ENCODE measurements at regions not wholly inside any gene's neighbourhood (a gene's known extent, or its start where the extent isn't known, plus 50 kb on each side); places are given as distances from the start of the nearest gene placed in this dataset.

DNA sequence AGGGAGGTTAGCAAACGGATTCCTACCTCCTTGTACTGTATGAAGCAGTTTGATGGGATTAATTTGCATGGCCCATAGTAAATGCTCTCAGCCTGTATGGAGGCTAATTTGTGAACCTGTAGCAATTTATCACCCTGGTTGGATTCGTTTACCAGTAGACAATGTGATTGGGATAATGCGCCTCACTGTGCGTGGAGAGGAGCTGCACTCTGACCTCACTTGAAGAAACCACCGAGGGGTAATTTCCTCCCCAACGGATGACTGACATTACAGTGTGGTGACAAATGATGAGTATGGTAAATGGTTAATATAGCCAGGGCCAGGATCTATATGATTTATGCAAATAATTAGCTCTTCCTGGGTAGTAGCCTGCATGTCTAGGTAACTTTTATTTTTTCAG lies 479.1 kb upstream of the RBFOX1 start:
- no peaks in the 10 kb centered on the region for H3K36me3 ChIP-seq (ENCODE audit: control insufficient read depth in 2 of 2, extremely low read depth in 1 of 2, insufficient read depth in 2 of 2, low read length in 2 of 2)
- no peaks in the 10 kb centered on the region for H3K27me3 ChIP-seq (ENCODE audit: control insufficient read depth in 2 of 2, insufficient read depth in 2 of 2, low read length in 2 of 2)
- no peak overlapping the region for H3K9ac ChIP-seq (replicated peaks; ENCODE audit: extremely low read depth, insufficient read depth, low read length)
- H3K79me2 ChIP-seq (ENCODE audit: control insufficient read depth, insufficient read depth, low read length) = no peaks in the 10 kb centered on the region
- FAIRE-seq = no peak
- no peaks in the 10 kb centered on the region for H3K9me1 ChIP-seq (replicated peaks; ENCODE audit: control insufficient read depth, extremely low read depth, insufficient read depth, low read length)
- CTCF ChIA-PET = no interaction called here
- DNase-seq (ENCODE audit: low read depth, low spot score) = no peak
- intact Hi-C loops (cut with micrococcal nuclease) (no loop called here), dilution Hi-C loops (cut with MboI; ENCODE audit: extremely low pct_ligation_motif_present, low sequenced_read_pairs) (no loop called here)
- peaks cover 1% of the 10 kb centered on the region for H3K9me3 ChIP-seq (replicated peaks; ENCODE audit: control insufficient read depth, insufficient read depth, low read length)
- no peaks in the 10 kb centered on the region for H3K4me1 ChIP-seq (ENCODE audit: control insufficient read depth, extremely low read depth, insufficient read depth, low read length)
- no peak overlapping the region for H3K4me3 ChIP-seq (replicated peaks in 1 of 3; ENCODE audit: insufficient read depth in 1 of 3, low read depth in 1 of 3, low read length in 3 of 3)
- no peak for TF ChIP-seq GATA2 (IDR thresholded peaks at IDR 0.05; ENCODE audit: insufficient read depth, insufficient read length, low read depth, low read length)
- TF ChIP-seq, protein P1, sequence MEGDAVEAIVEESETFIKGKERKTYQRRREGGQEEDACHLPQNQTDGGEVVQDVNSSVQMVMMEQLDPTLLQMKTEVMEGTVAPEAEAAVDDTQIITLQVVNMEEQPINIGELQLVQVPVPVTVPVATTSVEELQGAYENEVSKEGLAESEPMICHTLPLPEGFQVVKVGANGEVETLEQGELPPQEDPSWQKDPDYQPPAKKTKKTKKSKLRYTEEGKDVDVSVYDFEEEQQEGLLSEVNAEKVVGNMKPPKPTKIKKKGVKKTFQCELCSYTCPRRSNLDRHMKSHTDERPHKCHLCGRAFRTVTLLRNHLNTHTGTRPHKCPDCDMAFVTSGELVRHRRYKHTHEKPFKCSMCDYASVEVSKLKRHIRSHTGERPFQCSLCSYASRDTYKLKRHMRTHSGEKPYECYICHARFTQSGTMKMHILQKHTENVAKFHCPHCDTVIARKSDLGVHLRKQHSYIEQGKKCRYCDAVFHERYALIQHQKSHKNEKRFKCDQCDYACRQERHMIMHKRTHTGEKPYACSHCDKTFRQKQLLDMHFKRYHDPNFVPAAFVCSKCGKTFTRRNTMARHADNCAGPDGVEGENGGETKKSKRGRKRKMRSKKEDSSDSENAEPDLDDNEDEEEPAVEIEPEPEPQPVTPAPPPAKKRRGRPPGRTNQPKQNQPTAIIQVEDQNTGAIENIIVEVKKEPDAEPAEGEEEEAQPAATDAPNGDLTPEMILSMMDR (IDR thresholded peaks at IDR 0.05; ENCODE audit: extremely low read depth in 1 of 2, insufficient read depth in 1 of 2, low read depth in 1 of 2, low read length in 2 of 2) = no peak
- TF ChIP-seq MYC (IDR thresholded peaks at IDR 0.05; ENCODE audit: low read depth, low read length) = no peak
- no peak for TF ChIP-seq EZH2 (IDR thresholded peaks at IDR 0.05; ENCODE audit: borderline replicate concordance, low read depth, low read length, severe bottlenecking)
- TF ChIP-seq JUN (IDR thresholded peaks at IDR 0.05; ENCODE audit: borderline replicate concordance, insufficient read depth, insufficient read length, low read depth) = no peak
- TF ChIP-seq, protein P2, sequence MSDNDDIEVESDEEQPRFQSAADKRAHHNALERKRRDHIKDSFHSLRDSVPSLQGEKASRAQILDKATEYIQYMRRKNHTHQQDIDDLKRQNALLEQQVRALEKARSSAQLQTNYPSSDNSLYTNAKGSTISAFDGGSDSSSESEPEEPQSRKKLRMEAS (IDR thresholded peaks at IDR 0.05; ENCODE audit: insufficient read depth, insufficient read length) = no peak
- no peak for TF ChIP-seq FOS (IDR thresholded peaks at IDR 0.05; ENCODE audit: borderline replicate concordance, insufficient read depth, low read length)
- TF ChIP-seq POLR2A (IDR thresholded peaks at IDR 0.05; ENCODE audit: low read depth, low read length) = no peak
- TF ChIP-seq POLR2AphosphoS5 (IDR thresholded peaks at IDR 0.05; ENCODE audit: insufficient read depth, low read depth, low read length) = no peak
- POLR2A ChIA-PET = no interaction called here
- no peak overlapping the region for H3K4me2 ChIP-seq (ENCODE audit: insufficient read depth, low read length)
- H4K20me1 ChIP-seq (replicated peaks; ENCODE audit: control insufficient read depth, extremely low read depth, insufficient read depth, low read length) = no peaks in the 10 kb centered on the region
- no peak overlapping the region for H2AFZ ChIP-seq (ENCODE audit: low read depth, low read length)
- no peak overlapping the region for H3K27ac ChIP-seq (ENCODE audit: insufficient read depth, low read depth, low read length)
- no TSS peak for BruUV-seq (replicated peaks)
